ENCODE measurements at regions not wholly inside any gene's neighbourhood (a gene's known extent, or its start where the extent isn't known, plus 50 kb on each side); places are given as distances from the start of the nearest gene placed in this dataset.
"Not testable (repeated sequence)": the region's sequence is repeated elsewhere in the genome, so short reads cannot be mapped to it uniquely, and the experiment has no call there.

DNA sequence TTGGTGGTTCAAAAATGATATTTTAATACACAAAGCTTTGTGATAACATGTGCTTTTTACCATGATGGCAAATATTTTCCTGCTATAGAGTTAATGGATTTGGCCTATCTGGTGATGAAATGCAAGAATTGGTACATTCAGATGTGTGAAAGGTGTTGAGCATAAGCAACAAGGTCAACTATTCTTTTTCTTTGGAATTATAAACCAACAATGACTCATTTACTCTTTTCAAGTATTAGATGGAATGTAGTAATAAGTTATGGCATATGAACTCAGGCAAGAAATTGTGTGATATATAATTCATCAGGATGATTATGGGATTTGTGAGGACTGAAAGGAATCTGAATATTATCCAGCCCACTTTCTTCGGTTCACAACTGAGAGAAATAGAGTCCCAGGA, 471.4 kb downstream of the ETNK1 start:
- no peak for DNase-seq

DNA sequence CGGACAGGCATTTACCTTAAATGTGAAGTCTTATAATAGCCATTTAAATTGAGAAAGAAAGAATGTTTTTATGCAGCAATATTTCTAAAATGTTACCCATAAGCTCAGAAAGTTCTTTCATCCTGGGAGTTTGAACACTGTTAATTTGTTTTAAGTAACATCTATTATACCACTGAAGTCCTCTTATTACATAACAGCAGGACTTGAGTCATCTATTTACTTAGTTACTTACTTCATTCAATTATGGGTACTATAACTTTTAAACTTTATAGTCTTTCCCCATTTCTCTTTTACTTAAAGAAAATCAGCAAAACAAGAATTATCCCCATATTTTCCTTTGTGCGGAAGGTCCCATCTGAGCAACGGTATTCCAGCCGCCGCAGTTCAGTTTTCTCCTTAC, 473.1 kb downstream of the ETNK1 start:
- DNase-seq: no peak

DNA sequence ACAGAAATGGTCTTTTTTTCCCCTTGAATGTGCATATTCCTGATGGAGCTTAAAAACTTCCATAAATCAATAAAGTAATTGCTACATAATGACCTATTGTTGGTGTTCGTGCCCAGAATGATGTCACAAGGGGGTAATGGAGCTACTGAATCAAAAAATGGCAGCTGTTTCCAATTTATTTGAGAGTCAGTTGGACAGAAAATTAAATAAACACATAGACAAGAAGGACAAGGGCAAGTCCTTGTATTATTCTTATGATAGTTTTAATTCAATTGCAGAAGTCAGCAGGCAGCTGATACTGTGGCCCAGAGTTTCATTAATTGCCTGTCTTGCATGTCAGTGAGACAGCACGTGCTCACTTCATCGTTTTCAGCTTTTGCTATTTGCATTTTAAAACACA, 473.5 kb downstream of the ETNK1 start:
- DNase-seq: no peak

DNA sequence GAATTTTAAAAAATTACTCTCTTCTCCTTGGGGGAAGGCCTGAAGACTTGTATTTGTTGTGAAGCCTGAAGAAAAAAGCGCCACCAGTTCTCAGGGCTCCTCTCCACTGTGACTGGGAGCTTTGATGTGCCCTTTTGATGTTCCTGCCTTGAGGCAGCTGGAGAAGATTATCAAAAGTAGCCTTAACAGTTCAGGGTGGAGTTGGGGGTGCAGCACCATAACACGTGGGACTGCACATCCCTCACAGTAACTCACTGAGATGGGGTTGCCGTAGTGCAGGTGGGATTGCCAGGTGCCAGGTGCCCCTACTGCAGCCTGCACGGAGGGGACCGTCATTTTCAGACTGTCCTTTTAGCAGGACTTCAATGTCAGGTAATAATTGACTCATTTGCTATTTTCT, 474.1 kb downstream of the ETNK1 start:
- DNase-seq: no peak

DNA sequence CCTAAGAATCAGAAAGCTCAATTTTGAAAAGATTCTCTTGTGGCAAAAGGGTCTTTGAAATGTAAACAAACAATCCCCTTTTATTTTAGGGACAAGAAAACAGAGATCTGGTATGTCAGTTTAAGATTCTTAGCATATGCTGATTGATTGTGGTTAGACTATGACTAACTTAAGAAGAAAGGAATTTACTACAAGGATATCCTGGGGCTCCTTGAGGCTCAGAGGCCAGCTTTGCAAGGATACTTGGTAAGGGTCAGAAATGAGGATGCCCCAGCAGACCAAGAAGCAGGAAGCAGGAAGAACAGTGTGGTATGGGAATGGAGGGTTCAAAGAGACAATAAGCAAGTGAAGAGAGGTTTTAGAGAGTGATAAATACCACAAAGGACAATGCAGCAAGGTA, 474.6 kb downstream of the ETNK1 start:
- no peak for DNase-seq

DNA sequence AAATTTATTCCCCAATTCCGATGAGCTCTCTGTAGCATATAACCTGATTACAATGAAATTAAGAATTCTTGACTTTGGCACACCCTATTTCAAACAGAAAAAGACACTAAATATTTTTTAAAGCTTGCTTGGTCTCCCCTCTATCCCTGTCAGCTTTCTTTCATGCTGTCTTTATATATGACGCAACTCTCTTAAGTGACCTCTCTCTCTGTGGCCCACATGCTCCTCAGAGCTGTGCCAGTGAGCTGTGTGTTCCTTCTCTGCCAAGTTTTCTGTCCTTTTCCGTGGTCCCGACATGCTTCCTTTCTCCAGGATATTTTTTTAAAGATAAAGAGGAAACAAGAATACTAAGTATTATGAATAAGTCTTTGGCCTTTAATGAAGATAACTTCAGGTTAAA, 484.0 kb downstream of the ETNK1 start:
- DNase-seq: no peak

DNA sequence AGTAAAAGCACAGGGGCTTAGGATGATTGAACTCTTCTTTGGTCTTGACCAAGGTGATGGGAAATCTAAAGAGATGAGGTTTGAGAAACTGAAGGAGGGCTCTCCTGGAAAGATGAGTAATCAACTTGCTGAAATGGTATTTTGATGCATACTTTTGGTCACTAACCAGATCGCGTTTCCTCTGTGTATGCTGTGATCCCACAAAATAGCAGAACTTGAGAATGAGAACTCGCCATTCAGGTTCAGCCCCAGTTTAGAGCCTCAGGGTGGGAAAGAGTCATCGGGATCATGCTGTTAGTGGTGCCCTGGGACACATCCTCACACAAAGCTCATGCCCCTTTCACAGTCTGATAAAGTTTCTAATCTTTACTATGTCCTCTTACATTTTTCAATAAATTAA, 488.8 kb downstream of the ETNK1 start:
- no peak for DNase-seq

DNA sequence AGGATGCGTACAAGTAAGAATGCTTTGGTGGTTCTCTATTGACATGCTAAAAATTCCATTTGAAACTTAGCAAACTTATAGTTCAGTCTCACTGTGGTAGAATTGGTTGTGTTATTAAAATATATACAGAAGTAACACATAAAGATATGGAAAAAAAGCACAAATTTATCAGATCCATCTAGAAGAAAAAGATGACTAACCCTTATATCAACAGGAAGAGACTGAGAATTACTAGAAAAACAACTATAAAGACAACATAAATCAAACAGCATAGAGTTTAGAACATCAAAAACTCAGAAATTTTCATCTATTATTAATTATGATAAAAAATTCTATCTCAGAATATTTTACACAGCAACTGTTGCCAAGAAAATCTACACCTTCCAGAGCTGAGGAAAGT, 491.0 kb downstream of the ETNK1 start:
- no peak for DNase-seq

DNA sequence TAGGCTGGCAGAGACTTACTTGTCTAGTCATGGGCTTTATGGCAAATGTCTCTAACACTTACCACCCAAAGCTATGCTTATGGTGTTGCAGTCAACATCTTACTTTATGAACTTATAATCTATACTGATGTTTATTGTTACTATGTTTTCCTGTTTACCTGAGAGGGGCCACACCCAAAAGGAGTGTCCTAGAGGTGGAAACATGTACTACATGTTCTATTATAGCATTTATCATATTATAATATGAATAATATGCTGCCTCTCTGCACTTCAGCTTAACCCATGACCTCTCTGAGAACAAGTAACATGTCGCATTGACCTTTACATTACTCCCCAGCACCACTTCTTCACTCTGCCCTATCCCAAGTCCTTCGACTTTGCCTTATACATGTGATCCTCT, 501.8 kb downstream of the ETNK1 start:
- DNase-seq: no peak

DNA sequence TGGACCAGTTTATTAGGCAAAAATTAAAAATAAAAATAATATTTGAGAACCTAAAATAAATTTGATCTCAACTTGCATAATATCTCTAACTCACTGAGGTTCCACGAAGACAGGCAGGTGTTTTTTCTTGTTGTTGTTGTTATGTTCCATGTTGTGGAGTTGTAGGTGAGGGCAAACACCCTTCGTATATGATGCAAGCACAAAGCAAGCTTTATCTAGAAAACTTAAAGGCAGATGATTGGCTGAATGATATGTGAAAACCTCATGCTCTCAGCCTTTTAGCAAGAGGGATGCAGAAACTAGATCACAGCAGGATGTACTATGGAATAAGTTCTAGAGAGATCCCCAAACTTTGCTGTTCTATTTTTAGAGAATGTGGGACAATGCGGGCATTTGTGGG, 502.7 kb downstream of the ETNK1 start:
- no peak for DNase-seq

DNA sequence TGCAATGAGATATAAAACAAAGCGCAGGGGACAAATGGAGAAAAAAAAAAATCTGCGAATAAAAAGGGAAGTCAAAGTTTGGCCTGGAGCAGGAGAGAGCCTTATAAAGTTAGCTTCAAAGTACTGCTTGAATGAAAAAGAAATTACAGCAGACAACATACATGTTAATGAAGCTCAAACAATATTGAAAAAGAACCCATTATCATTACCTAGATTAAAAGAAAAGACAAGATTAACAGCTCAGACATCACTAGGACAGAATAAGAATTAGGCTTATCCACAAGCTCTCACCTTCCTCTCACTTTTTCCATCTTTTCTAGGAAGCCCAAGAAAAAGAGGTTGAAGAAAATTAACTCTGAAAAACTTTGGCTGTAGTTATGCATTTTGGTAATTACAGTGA, 503.5 kb downstream of the ETNK1 start:
- no peak for DNase-seq

DNA sequence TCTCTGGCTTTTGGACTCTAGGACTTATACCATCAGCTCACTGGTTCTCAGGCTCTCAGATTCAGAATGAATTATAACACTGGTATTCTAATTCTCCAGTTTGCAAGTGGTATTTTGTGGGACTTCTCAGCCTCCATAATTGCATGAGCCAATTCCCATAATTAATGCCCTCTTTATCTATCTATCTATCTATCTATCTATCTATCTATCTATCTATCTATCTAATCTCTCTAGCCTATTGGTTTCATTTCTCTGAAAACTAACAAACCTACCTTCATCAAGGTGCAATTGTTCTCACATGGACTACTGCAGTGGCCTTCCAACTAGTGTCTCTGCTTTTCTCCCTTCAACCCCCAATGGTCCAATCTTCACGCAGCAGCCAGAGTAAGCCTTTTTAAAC, 507.4 kb downstream of the ETNK1 start:
- no peak for DNase-seq

DNA sequence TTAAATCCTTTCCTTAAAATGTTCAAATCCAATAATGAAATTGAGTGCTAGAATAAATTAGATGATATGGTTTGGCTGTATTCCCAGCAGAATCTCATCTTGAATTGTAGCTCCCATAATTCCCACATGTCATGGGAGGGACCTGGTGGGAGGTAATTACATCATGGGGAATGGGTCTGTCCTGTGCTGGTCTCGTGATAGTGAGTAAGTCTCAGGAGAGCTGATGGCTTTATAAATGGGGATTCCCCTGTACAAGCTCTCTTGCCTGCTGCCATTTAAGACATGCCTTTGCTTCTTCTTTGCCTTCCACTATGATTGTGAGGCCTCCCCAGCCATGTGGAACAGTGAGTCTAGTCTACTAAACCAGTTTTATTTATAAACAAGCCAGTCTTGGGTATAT, 508.5 kb downstream of the ETNK1 start:
- DNase-seq: no peak

DNA sequence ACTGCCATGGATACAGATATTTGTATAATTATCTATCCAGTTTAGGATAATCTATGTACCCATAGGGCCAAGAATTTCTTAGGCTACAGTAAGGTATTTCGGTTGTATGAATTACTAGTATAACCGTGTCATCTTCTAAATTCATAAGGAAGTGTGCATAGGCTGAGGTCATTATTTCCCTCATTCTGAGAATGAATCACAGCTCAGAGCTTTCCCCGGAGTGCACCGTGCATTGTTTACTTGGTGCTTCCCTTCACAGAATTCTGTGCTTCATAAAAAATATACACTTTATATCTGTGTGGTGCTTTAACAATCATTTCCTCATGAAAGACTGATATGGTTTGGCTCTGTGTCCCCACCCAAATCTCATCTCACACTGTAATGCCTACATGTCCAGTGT, 514.1 kb downstream of the ETNK1 start:
- no peak for DNase-seq

DNA sequence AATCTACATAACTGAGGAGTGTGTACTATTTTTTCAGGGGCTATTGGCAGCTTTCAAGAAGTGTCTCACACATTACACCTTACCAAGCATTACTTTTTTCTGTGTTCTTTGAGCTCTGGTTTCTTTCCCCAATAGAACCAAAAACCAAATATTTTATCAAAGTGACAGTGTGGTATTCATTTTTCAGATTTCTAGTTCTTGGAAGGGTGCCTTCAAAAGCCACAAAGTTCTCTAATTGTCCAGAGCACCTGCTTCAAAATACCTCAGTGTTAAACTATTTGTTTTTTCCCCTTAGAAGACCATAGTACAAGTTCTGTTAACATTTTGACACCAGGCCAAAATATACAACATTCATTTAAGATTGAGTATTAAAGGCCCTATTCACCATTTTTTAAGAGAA, 515.7 kb downstream of the ETNK1 start:
- DNase-seq: no peak

DNA sequence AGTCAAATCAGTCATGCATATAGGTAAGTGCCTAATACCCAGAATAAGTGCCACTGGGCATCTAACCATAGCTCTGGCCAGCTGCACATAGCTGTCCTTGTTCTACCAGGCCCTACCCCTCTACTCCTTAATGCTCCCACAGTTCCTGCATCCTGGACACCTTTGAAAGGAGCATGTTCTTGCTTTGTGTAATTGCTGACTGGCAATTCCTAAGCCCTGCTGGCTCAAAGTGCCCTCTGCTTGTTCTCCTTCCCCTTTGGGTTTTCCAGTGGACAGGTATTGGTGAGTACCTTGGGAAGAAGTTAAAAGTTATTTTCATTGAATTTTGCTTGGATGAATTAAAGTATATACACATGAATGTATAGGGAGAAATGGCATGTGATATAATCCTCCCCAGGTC, 516.4 kb downstream of the ETNK1 start:
- DNase-seq: no peak

DNA sequence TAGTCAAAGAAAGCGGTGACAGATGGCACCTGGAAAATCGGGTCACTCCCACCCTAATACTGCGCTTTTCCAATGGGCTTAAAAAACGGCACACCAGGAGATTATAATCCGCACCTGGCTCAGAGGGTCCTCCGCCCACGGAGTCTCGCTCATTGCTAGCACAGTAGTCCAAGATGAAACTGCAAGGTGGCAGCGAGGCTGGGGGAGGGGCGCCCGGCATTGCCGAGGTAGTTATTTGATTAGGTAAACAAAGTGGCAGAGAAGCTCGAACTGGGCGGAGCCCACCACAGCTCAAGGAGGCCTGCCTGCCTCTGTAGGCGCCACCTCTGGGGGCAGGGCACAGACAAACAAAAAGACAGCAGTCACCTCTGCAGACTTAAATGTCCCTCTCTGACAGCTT, 521.1 kb downstream of the ETNK1 start:
- not testable (repeated sequence) for DNase-seq

DNA sequence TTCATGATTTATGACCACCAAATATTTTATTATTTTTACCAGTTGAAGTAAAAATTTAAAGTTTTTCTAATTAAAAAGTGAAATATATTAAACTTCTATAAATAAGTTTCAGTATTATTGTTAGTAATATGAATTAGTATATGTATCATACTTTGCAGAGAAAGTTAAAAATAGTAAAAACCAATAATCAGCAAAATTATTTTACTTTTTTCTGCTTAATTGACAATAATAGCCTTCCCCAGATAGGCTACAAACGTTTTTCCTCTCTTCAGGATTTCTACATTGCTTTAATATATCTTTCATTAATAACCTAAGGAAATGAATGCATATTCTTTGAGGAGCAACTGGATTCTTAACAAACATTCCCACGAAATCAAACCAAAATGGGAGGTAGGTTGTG, 543.5 kb downstream of the ETNK1 start:
- DNase-seq: no peak

DNA sequence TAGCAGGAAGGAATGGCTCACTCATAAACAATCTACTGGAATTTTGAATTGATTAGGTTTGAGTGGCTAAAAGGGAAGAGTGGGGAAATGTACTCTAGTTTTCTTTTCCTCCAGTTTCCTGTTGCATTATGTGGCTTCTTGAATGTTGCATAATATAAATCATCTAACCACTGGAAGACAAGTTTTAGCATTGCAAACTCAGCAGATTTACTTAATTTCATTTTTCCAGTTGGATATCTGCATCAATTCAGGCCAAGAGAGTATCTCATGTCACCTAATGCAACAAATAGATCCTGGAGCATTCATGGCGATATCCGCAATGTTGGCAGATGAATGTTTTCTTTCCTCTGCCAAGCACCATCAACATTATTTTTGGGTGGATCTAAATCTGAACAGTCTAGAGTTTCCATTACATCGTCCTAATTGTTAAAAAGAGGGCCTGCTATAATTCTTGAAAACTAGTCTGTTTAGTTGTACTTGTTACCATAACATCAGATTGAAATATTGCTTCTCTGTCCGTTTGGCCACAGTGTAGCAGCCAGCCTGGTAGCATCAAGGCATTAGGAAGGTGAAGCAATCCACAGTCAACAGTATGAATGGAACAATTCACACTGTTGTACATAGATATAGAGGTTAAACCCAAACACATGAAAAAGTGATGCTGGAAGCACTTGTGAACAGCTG, 544.2 kb downstream of the ETNK1 start:
- no peak for DNase-seq

DNA sequence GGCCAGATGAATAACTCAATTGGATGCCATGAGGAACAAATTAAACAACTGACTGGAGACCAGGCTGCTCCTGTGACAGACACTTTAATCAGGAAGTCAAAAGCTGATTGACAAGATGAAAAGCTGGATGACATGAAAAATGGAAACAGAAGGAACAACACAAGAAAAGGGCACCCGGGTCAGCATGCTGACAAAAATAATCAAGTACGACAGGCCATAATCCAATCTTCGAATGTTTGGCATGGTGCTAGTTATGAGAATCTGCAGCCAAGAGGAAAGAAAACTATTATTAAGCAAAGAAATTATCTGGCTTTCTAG, 544.7 kb downstream of the ETNK1 start:
- DNase-seq: no peak

DNA sequence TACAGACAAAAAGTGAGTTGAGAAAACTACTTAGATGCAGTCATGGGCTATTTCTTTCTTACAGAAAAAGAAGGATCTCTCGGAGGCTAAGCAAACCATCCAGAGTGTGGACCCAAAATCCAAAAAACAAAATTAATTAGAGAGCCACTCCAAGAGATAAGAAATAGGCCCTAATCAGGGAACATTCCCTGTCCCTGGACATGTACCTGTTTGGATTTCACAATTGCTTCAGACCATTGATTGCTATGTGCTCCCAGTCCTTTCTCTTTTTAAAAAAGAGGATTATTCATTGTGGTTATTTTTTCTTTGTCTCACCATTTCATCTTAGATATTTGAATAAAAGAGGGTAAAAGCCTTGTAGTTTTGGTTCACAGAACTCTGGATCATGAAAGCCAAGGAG, 549.9 kb downstream of the ETNK1 start:
- DNase-seq: no peak

DNA sequence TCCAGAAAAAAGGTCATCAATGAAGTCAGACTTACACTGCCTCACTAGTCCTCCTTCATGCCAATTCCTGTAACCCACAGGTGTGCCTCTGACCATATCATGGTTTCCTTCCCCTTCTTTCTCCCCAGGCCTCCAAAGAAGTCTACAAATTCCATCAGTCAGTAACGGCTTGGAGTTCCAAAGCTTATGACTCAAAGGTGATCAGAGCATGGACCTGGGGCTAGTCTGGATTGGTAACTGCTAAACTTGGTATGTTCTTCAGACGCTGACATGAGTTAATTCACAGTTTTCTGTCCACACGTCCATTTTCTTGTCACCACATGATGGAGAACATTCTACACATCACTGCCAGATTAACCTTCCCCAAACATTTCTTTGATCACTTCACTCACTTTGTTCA, 560.4 kb downstream of the ETNK1 start:
- no peak for DNase-seq

DNA sequence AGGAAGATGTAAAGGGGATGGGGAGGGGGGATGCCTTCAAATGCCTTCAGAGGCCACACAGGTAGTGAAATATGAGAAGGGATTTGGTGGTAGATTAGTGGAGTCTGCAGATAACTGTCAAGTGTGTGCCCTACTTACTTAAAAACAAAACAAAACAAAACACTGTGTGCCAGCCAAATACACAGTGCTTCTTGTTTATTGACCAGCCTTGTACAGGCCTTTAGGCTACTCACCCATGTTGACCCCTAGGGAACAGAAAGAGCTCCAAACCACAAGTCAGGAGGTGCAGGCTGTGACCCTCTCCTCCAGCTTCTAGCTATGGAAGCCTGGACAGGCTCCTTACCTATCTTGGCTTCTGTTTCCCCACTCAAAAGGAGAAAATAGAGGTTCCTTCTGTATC, 562.0 kb downstream of the ETNK1 start:
- DNase-seq: no peak

DNA sequence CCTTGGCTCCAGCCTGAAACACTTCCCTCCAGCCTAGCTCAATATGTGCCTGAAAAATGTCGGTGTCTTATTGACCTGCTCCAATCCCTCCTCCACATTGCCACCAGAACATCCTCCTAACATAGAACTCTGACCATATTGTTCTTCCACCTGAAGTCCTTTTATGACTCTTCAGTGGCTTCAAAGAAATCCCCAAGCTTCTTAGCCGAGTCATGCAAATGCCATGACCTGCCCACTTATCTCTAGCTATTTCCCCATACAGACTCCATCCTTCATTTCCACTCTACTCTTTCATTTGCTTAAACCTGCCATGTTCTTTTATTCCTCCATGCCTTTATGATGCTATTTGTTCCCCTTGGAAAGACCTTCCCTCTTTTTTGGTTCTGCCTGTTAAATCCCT, 568.6 kb downstream of the ETNK1 start:
- DNase-seq: no peak

DNA sequence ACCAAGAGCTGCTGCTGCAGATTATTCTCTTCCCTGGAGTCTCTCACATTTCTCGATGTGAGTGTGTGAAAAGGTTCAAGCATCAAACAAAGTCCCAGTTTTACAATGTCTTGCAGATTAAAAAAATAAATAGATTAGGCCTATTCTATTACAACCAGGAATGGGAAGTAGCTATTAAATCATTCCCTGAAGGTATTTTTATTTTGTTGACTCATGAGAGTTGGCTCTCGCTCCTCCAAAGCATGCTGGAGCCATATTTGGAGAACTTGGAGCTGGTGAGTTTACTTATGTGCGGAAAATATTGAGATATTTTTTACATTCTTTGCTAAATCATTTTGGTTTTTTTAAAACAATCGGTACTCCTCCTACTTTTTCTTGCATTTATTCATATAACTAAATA, 572.3 kb downstream of the ETNK1 start:
- no peak for DNase-seq

DNA sequence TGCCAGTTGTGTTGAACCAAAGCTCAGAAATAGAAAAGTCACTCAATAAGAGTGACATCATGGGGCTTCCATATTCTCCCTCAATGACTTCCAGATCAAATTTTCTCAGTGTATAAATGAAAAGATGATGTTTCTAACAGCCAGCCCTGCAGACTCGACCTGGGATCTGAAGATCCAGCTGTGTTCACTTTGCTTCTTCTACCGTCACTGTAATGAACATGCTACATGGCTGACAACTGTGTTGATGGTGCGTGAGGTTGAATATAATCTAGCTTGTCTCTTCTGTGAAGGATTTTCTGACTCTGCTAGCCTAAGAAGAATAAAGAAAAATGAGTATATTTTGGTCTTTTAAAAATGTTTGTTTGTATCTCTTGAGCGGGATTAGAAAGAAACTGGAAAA, 577.8 kb downstream of the ETNK1 start:
- no peak for DNase-seq
